ENCODE measurements at regions not wholly inside any gene's neighbourhood (a gene's known extent, or its start where the extent isn't known, plus 50 kb on each side); places are given as distances from the start of the nearest gene placed in this dataset.
"Not testable (repeated sequence)": the region's sequence is repeated elsewhere in the genome, so short reads cannot be mapped to it uniquely, and the experiment has no call there.

DNA sequence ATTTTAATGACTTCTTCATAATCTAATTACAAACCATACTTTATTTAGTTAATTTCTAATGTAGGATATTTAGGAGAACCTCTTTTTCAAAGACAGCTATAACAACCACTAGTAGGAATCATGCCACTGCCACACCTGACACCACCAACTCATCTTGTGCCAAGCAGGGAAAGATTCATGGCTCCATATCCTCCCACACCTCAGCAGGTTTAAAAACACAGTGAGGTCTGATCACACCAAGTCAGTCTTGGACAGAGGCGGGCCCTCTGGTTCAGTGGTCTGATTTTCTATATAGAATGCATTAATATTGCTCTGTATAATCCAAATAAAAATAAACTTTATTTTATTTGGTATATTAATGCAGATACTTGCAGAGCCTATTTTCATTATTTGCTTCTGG is 227.7 kb upstream of the TTC29 start:
- DNase-seq, result no peak

DNA sequence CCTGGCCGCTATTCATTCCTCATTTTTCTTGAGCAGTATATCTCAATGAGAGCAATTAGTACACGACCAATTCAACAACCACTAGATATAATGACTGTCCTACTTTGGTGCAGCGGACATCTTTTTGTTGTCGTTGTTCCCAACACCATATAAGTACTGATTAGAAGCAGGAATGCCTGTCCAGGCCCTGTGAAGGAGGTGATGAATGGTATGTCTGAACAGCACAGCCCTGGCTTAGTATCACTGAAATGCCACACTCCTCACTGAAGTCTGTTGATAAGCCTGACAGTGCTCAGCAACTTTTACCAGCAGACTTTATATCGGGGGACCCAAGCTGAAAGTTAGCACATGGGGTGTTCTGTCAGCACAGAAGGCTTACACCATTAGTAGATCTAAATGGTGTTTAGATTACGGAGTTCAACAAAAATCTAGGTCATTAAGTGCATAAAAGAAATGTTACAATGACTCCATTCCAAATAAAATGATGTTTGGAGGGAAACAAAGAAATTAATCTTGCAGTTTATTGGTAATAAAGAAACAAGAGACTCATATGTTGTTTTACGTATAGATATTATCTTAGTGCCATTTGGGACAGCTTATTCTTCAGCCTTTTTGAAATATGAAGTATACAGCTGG is 228.3 kb upstream of the TTC29 start:
- DNase-seq, result no peak

DNA sequence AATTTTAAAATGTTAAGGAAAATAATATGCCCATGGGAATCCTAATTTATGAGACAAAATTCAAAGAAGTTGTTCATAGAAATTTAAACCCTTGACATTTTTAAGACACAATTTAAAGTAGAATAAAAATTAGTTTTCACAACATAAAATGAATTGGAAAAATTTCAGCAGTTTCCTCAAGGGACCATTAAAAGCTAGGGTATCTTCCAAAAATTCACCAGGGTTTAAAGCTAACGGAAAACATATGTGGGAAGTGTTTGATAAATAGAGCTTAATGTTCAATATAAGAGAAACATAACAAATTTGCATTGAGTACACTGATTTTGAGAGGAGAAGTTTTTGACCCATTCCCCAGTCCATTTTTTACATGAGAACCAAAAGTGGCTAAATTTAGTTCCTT is 228.9 kb upstream of the TTC29 start:
- no peak for DNase-seq

DNA sequence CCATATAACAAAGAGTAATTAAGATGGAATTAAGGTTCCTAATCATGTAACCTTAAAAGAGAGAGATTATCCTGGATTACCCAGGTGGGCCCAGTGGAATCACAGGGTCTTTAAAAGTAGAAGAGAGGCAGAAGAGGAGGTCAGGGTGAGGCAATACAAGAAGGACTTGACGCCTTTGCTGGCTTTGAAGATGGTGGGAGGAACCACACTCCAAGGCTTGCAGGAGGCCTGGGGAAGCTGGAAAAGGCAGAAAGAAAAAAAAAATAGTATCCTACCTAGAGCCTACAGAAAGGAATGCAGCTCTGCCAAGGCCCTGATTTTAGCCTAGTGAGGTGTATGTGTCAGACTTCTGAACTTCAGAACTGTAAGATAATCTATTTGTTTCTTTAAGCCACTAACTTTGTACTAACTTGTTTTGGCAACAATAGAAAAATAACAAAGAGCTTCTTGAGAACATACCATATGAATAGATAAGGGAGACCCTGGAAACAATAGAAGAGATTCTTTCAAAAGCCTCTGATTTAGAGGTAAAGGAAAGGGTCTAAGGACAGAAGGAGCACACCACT is 229.9 kb upstream of the TTC29 start:
- no peak for DNase-seq

DNA sequence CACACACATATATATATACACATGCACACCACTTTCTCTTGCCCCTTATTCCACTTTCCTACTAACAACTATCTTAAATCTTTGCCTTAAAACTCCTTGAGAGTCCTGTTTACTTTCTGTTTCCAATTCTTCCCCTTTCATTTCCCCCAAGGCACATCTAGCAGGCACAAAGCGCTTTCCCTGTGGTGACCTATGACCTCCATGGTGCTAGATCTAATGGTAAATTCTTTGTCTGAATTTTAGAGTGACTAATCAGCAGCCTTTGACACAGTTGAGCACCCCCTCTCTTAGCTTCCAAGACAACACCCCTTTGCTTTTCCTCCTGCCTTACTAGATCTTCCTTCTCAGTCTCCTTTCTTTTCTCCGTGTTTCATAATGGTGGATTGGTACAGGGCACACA is 236.4 kb upstream of the TTC29 start:
- no peak for DNase-seq

DNA sequence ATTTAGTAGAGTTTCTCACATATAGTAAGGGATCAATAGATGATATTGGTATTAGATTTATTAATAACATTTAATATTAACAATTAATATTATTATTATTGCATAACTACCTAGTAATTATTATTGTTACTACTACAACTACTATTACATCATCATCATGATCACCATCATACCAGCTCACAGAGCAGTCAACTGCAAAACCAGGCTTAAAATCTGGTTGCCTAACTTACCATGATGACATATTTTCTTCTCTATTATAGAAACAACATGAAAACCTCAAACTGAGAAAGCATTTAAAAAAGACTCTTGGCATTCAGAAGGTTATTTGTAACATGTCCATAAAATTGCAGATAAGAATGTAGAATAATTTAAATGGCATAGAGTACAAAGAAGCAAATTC is 247.0 kb upstream of the TTC29 start:
- no peak for DNase-seq

DNA sequence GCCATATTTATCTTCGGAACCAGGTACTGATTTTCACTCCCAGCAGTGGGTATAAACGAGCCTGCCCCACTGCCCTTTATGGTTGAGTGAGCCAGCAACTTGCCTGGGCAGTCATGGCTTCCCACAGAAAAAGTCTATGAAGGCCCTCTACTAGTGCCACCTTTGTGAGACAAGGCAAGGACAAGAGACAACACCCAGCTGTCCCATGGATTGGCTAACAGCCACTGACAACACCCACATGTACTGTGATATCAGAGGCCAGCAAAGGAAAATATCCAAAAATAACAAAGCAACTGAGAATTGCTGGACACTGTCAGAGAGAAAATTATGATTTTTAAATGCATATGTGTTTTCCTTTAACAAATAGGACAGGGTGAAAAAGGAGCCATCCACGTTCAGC is 248.4 kb upstream of the TTC29 start:
- no peak for DNase-seq

DNA sequence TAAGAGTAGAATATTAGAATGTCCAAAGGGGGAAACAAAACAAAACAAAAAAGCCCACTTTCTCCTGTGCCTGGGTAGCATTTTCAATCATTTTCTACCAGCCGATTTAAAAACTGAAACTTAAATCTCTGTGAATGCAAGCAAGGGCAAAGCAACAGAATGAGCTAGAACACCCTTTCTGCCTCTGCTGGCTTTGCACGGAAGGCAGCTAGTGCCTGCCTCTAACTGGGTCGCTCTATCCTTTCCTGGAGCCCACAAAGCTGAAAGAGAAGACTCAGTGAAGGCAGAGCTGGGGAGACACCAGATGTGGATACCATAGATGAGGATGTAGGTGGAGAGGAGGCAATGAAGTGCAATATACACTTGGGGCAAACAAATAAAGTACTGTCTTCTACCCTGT is 248.9 kb upstream of the TTC29 start:
- no peak for DNase-seq

DNA sequence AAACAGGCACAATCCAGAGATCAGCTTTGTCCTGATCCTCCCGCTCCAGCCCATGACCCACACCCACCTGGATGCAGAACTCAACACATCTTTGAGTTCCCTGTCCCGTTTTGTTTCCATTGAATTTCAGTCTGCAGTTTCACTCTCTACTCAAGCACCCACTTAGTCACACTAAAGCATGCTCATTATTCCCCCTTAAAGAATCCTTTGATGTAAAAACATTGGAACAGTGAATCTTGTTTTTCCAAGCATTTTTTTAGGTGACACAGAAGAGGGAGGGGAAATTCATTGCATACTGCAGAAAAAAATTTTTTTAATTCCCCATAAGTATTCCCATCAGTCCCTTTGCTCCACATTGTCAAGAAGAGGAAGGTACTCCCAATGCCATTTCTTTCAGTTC is 249.7 kb upstream of the TTC29 start:
- no peak for DNase-seq

DNA sequence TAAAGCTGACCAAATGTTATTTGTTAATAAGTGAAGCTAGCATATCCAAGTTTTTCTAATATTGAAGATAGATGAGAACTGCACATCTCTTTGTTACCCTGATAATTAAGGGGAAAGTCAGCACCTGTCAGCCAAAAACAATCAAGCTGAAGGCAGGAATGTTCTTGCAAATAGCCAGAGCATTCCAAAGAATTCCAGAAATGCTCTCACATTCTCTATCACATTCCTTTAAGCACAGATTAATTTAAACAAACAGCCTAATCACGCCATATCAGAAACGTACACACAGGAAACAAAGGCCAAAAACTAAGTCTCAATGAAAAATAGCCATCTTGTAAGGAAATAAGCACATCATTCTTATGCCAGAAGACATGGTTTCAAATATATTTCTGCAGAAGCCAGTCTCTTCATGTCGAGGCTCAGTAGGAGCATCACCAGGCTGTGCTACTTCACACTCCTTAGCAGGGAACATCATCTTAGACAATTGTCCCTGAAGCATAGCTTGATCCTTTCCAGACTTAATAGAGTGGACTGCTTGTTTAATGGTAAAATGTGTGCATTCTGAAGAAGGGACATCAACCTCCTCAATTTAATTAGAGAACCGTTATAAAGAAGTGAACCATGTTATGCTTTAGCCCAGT is 252.9 kb upstream of the TTC29 start:
- DNase-seq, result no peak

DNA sequence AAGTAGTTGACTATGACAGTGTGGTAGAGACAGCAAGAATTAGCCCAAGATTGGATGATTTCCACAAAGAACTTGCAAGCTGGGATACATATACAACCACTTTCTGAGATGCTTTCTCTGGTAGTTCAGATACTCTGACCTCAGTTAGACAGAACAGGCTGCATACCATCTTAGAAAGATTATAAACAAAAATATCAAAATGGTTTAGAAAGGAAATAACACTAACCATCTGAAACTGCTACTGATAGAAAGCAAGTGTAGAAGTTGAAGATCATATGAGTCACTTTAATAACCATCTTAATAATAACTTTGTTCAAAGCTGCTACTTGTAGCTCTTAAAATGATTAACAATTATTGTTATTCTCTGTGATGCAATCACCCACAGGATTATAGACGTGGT is 255.4 kb upstream of the TTC29 start:
- DNase-seq, result no peak

DNA sequence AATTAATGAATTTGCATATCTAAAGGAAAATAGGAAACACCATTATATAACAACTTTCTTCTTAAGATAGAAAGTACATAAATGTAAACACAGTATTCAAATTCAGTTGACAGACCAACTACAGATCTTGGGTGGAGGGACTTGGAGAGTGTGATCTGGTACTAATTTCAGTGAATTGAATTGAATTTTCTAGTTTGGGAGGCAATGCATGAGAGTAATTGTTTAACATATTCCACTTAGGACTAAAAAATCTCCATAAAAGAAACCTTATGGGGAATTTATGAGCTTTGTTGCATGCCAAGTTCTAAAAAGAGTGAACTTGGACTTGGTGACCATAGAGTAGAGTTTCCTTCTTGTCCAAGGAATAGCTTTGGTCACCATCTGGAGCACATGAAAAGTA is 261.1 kb upstream of the TTC29 start:
- DNase-seq, result no peak

DNA sequence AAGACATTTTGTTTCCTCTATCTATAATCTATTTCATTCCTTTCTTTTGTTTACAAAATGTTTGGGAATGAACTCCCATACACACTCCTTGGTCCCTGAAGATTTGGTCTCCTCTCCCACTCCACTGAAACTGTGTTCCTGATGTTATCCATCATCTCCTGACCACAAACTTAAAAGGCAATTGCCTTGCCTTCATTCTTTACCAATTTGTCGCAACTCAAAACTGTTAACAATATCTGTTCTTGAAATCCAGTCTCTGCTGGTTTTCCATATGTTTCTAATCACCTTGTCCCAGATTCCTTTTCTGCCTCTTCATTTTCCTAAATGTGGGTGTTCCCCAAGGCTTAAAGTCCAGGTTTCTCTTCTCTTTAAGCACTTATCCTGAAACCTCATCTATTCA is 262.2 kb upstream of the TTC29 start:
- no peak for DNase-seq

DNA sequence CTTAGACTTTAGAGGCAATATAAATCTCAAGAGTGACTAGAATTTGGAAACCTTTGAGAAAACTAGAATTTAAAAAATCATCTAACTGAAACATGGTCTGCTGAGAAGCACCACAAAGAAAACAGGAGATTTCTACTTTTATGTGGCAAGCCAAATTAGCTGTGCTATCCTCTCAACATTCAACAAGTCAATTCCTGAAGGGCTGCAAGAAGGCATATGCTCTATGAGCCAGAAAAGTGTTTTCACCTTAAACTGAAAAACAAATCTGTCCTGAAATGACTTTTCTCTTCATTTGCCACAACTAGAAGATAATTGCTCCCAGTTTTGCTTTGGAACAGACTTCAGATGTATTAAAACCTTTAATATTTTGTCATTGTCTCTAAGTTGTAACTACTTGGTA is 263.2 kb upstream of the EDNRA start:
- DNase-seq, result no peak

DNA sequence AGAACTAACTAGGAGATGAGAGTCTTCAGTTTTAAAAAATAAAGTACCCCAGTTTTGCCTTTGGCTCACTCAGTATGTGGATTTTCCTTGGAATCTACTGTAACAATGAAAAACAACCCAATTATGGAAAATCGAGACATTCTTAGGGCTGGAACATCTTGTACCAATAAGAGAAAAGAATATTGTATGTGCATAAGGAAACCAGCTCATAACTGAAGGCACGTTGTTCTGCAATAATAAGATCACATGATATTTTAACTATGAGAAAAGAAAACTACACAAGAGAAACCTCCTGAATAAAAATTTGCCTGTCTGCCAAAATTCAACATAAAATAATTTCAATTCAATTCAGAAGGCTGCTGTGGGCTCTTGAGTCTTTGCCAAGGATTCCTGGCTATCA is 261.8 kb upstream of the EDNRA start:
- no peak for DNase-seq

DNA sequence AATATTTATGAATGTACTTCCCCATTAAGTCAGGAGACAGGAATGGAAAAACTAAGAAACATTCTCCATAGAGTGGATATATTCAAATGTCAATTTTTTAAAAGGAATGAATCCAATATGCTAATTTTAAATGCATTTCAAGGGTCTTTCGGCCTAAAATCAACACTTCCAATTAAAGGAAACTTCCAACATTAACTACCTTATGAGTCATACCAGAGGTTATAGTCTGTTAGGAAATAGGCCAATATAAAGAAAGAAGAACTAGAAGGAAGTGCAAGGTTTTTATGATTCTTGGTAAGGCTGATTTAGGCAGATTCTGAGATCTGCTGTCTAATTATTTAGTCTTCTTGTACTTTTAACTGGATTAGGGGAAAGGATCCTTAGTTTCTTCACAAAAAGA is 260.1 kb upstream of the EDNRA start:
- no peak for DNase-seq

DNA sequence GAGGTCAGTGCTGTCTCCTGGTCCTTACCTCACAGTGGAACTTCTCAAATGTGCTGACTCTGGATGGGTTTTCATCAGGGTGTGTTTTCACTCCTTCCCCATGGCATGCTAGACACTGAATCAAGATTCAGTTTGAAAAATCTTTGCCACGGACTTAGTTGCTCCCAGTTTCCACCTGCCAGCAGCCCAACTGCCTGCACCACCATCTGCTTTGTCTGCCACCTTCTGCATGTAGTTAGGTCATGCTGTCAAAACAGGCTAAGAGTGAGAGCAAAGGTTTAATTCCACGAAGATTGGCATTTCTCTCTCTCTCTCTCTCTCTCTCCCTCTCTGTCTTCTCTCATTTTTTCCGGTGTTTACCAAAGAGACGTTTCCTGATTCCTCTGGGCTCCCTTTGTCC is 258.0 kb upstream of the EDNRA start:
- DNase-seq, result no peak

DNA sequence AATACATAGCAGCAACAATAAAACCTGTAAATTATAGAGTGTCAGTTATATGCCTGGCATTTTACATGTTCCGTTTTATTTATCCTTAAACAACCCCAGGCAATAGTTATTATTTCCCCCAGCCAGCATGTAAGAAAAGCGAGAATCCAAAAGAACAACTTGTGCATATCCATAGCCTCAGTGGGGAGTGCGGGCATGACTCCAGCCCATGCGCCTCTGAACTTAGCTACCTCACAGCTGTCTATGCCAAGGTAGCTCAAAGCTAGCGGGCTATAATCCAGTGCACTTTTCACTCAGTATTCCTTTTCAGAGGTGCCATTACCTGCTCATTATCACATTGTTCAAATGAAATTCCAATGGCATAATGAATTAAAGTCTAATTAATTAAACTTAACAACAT is 257.3 kb upstream of the EDNRA start:
- DNase-seq, result no peak

DNA sequence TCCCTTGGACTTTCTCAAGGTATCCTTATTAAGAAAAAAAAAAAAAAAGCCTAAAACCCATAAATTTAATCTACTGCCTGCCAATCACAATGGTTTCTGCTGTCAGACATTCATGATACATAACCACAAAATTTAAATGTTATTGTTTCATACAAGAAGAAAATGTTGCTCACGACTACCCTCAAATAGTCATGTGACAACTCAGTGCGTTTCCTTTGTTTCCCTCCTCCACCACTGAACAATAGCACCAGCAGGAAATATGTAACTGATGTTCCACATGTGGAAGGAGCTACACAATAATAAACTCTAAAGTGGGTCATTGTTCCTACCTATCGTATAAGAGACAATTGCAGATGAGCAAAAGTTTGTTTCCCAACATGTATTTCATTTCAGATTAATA is 244.1 kb upstream of the EDNRA start:
- DNase-seq, result no peak

DNA sequence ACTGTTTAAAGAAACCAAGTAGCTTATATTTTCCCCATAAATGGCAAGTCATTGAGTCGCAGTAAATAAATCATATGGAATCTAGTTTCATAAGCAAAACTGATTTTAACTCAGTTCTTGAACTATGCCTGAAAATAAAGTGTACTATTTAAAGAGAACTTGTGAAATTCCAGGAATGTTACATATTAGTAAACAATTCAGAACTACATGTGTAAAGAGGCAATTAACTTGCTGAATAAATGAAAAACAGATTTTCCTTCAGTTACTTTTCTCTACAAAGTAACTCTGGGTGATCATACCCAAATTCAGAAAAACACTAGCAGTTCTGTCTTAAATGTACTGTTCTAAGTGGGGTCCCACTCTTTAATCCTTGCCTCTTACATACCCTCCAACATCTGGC is 236.1 kb upstream of the EDNRA start:
- no peak for DNase-seq

DNA sequence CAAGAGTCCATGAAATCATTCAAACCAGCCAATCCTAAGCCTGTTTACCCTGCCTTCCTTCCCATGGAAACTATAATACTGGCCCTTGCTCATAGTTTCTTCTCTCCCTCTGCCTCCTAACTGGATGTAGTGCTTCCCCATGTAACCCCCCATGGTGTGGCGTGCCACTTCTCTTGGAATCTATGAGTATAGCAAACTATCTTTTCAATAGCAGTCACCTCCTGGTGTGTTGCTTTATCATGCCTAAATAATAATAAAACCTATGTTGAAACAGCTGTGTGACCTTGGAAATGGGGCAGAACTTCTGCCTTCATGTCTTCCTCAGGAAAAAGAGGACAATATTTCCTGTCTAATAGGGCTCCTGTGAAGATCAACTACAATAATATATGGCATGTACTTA is 234.8 kb upstream of the EDNRA start:
- no peak for DNase-seq

DNA sequence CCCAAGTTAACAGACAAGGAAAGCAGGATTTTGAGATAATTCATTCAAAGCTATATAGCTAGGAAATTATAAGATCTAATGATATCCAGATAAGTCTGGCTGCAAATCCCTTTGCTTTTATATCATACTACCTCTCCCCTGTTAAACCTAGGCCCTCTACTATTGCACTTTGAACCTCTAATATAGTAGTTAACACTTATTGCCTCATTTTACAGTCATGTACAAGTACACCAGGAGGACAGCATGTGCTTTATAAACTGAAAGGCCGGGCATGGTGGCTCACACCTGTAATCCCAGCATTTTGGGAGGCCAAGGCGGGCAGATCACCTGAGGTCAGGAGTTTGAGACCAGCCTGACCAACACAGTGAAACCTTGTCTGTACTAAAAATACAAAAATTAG is 234.4 kb upstream of the EDNRA start:
- not testable (repeated sequence) for DNase-seq

DNA sequence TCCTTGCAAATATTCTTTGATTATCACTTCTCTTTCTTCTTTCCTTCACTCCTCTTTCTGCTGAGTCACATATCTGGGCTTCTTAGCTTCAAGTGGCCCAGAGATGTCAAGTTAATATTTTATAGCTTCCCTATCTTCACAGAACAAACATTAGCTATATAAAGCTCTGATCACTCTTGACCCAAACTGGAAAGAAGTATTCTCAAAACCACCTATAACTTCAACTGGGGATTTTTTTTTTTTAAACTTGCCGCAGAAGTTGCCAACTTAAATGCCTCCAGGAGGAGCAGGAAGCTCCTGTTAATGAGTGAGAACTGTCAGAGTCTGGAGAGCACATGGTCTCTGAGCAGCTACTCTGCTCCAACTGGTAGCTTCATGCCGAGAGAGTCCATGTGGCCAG is 233.3 kb upstream of the EDNRA start:
- DNase-seq, result no peak

DNA sequence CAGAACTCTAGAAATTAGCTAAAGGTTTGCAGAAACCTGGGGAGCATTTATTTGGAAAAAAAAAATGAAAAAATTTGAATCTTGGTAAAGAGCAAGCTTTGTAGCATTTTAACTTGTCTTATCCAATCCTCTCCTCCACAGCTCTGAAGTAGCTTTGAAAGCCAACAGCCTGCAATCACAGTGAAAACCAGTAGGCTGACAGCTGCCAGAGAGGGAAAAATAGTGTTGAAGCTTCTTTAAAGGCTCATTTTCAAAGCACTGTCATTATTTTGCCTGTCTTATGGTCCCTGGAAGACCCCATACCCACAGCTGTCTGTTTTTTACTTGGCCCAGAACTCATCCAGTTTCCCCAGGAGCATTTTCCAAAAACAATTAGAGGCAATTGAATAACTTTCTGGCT is 230.8 kb upstream of the EDNRA start:
- no peak for DNase-seq

DNA sequence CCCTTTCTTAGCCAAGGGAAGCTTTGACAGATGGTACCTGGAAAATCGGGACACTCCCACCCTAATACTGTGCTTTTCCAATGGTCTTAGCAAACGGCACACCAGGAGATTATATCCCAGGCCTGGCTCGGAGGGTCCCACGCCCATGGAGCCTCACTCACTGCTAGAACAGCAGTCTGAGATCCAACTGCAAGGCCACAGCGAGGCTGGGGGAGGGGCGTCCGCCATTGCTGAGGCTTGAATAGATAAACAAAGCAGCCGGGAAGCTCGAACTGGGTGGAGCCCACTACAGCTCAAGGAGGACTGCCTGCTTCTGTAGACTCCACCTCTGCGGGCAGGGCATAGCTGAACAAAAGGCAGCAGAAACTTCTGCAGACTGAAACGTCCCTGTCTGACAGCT is 225.6 kb upstream of the EDNRA start:
- not testable (repeated sequence) for DNase-seq
